ENCODE measurements at regions not wholly inside any gene's neighbourhood (a gene's known extent, or its start where the extent isn't known, plus 50 kb on each side); places are given as distances from the start of the nearest gene placed in this dataset.

DNA sequence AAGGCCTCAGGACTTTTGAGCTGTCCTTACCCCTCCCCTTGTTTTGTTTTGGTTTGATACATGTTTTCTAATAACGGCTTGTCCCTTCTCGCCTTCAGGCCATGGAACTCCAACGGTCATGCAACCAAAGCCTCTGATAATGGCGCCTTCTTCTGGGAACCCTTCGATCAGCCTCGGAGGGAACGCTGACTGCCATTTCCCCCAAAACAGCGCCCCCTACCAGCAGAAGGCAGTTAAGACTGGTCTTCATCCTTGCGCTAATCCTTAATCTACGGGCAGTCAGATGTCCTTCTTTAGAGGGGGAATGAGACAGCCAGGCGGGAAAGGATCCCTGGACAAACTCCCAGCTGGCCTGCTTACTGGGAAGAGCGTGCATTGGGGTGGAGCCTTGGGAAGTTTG lies 276.6 kb downstream of the ICE1 start:
- no peak overlapping the region for H3K4me3 ChIP-seq
- no peaks in the 10 kb centered on the region for H3K4me1 ChIP-seq (ENCODE audit: insufficient read depth)
- no peaks in the 10 kb centered on the region for H3K9me2 ChIP-seq (ENCODE audit: insufficient read depth)
- no peaks in the 10 kb centered on the region for H3K79me2 ChIP-seq (ENCODE audit: insufficient read depth)
- H3K27ac ChIP-seq, result no peak overlapping the region
- DNase-seq, result no peak
- H3K9me3 ChIP-seq (ENCODE audit: low read depth), result no peaks in the 10 kb centered on the region
- H3K4me2 ChIP-seq (ENCODE audit: unreplicated experiment), result no peak overlapping the region
- H3K36me3 ChIP-seq (ENCODE audit: low read depth), result no peaks in the 10 kb centered on the region
- H3K27me3 ChIP-seq (replicated peaks; ENCODE audit: insufficient read depth), result no peaks in the 10 kb centered on the region
- no peak overlapping the region for H2AFZ ChIP-seq
- no peaks in the 10 kb centered on the region for H4K20me1 ChIP-seq (ENCODE audit: insufficient read depth)
- no peak overlapping the region for H3K9ac ChIP-seq
- 47 to 53% methylated on average over 12 of the region's 12 CpGs for WGBS, 2 experiments (ENCODE audit: low coverage in 1 of 2, low lambda C conversion rate in 2 of 2, missing lambda C conversion rate in 2 of 2)
- in situ Hi-C loops (cut with MboI), result no loop called here
- TF ChIP-seq EZH2 (IDR thresholded peaks at IDR 0.05; ENCODE audit: insufficient read depth, poor library complexity, severe bottlenecking), result no peak
- no peaks in the 10 kb centered on the region for H3F3A ChIP-seq (ENCODE audit: insufficient read depth)

DNA sequence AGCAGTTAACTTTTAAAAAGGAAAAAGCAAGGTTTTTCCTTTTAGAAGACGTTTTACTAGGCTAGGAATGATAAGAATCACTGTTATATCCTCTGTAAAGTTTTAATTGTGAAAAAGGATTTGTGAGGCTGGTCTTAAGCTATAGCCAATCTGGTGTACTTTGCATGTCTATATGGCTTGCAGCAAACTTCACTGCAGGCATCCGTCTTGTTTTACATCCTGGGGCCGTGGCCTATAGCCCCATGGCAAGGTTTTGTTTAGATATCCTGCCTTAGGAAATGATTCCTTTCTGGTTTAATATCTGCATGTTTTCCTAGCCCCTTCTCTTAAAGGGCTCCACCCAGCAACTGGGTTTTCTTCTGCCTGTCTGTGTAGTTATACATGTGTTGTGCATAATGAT lies 272.8 kb downstream of the ICE1 start:
- Histone ChIP-seq H3K4me3 (no peak overlapping the region), H3K27ac (no peak overlapping the region), H3K27me3 (replicated peaks; ENCODE audit: insufficient read depth) (no peaks in the 10 kb centered on the region), H2AFZ (no peak overlapping the region), H3K4me2 (ENCODE audit: unreplicated experiment) (no peak overlapping the region), H3K36me3 (ENCODE audit: low read depth) (no peaks in the 10 kb centered on the region), H3K9me3 (ENCODE audit: low read depth) (no peaks in the 10 kb centered on the region), H3K9ac (no peak overlapping the region), H3K4me1 (ENCODE audit: insufficient read depth) (no peaks in the 10 kb centered on the region), H3K9me2 (ENCODE audit: insufficient read depth) (no peaks in the 10 kb centered on the region), H3F3A (ENCODE audit: insufficient read depth) (no peaks in the 10 kb centered on the region), H4K20me1 (ENCODE audit: insufficient read depth) (no peaks in the 10 kb centered on the region), H3K79me2 (ENCODE audit: insufficient read depth) (no peaks in the 10 kb centered on the region)
- in situ Hi-C loops (cut with MboI), result no loop called here
- WGBS, 2 experiments (ENCODE audit: low coverage in 1 of 2, low lambda C conversion rate in 2 of 2, missing lambda C conversion rate in 2 of 2), result 4 to 7% methylated on average over 3 of the region's 3 CpGs
- no peak for DNase-seq
- TF ChIP-seq EZH2 (IDR thresholded peaks at IDR 0.05; ENCODE audit: insufficient read depth, poor library complexity, severe bottlenecking), result no peak
- no peak for TF ChIP-seq EZH2phosphoT487 (IDR thresholded peaks at IDR 0.05; ENCODE audit: insufficient read depth, low read depth)

DNA sequence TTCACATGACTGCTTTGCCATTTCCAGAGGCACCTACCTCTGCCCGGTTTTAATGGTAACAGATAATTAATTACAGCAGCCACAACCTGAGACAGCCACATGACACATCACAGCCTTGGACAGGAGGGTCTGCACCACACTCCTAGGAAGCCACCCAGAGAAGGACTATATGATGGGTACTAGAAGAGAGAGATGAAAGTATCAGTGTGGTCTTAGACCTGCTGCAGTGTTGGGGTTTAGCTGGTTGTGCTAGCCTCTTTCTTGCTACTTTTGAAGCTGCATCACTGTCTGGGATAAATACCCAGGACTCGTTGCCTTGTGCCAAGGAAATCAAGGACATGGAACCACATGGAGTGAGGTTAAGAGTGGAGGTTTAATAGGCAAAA lies 266.4 kb downstream of the ICE1 start:
- Histone ChIP-seq H3K4me3 (no peak overlapping the region), H3F3A (ENCODE audit: insufficient read depth) (no peaks in the 10 kb centered on the region), H2AFZ (no peak overlapping the region), H3K9me3 (ENCODE audit: low read depth) (no peaks in the 10 kb centered on the region), H3K27me3 (replicated peaks; ENCODE audit: insufficient read depth) (no peaks in the 10 kb centered on the region), H4K20me1 (ENCODE audit: insufficient read depth) (no peaks in the 10 kb centered on the region), H3K79me2 (ENCODE audit: insufficient read depth) (no peaks in the 10 kb centered on the region), H3K36me3 (ENCODE audit: low read depth) (no peaks in the 10 kb centered on the region), H3K4me1 (ENCODE audit: insufficient read depth) (no peaks in the 10 kb centered on the region), H3K9ac (no peak overlapping the region), H3K27ac (no peak overlapping the region), H3K4me2 (ENCODE audit: unreplicated experiment) (no peak overlapping the region), H3K9me2 (ENCODE audit: insufficient read depth) (no peaks in the 10 kb centered on the region)
- in situ Hi-C loops (cut with MboI), result no loop called here
- TF ChIP-seq EZH2 (IDR thresholded peaks at IDR 0.05; ENCODE audit: insufficient read depth, poor library complexity, severe bottlenecking) (no peak), EZH2phosphoT487 (IDR thresholded peaks at IDR 0.05; ENCODE audit: insufficient read depth, low read depth) (no peak)
- 0 to 3% methylated on average over 2 of the region's 2 CpGs for WGBS, 2 experiments (ENCODE audit: low coverage in 1 of 2, low lambda C conversion rate in 2 of 2, missing lambda C conversion rate in 2 of 2)
- DNase-seq, result no peak

DNA sequence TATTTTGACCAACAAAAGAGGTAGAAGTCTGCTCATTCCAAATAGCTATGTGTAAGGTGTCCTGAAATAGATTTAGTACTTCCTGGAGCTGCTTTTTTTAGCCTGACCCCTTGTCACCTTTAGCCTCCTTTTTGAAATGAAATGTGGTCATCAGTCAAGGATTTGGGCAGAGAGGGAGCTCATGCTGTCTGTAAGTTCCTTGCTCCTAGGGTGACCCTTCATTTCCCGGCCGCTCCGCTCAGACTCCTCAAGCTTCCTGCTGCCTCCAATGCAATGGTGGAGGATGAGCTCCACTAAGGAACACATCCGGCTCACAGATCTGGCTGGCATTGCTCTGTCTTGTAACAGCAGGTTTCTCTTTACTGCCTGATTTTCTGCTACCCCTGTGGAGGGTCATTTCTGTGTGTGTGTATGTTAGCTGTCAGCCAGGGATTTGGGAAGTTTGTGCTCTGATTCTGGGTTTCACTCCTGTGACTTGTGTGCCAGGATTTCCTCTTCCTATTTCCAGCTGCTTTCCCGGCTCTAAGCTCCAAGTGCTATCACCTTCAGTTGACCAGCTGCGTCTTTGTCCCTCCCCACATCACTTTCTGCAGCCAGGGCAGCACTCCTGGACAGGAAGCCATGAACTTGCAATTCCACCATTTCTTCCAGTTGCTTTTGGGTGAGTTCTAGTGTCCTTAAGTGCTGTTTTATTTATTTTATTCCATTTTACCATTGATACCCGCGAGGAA lies 265.9 kb downstream of the ICE1 start:
- in situ Hi-C loops (cut with MboI), result no loop called here

DNA sequence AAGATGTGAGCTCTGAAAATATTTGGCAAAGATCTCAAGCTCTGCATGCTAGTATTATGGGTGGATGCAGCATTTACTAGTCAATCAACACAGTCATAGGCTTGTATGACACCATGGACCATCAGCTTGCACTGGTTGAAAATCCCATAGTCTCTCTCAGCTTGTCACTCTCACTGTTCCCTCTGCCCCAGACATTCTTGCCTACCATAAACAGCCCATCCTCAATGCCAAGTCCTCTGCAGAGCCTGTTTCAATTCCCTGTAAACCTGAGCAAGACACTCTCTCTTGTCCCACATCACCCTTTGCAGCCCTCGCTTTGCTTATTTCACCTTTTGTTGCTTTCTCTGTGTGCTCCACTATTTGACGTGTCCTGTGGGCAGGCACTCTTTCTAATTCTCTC lies 264.6 kb downstream of the ICE1 start:
- Histone ChIP-seq H3K4me1 (ENCODE audit: insufficient read depth) (no peaks in the 10 kb centered on the region), H2AFZ (no peak overlapping the region), H3K27ac (no peak overlapping the region), H3K4me2 (ENCODE audit: unreplicated experiment) (no peak overlapping the region), H3K9ac (no peak overlapping the region), H4K20me1 (ENCODE audit: insufficient read depth) (no peaks in the 10 kb centered on the region), H3K4me3 (no peak overlapping the region), H3K36me3 (ENCODE audit: low read depth) (no peaks in the 10 kb centered on the region), H3K27me3 (replicated peaks; ENCODE audit: insufficient read depth) (no peaks in the 10 kb centered on the region), H3K9me2 (ENCODE audit: insufficient read depth) (no peaks in the 10 kb centered on the region), H3K9me3 (ENCODE audit: low read depth) (no peaks in the 10 kb centered on the region), H3F3A (ENCODE audit: insufficient read depth) (no peaks in the 10 kb centered on the region), H3K79me2 (ENCODE audit: insufficient read depth) (no peaks in the 10 kb centered on the region)
- TF ChIP-seq EZH2phosphoT487 (IDR thresholded peaks at IDR 0.05; ENCODE audit: insufficient read depth, low read depth) (no peak), EZH2 (IDR thresholded peaks at IDR 0.05; ENCODE audit: insufficient read depth, poor library complexity, severe bottlenecking) (no peak)
- in situ Hi-C loops (cut with MboI), result no loop called here
- no peak for DNase-seq
- 20 to 37% methylated on average over 2 of the region's 2 CpGs for WGBS, 2 experiments (ENCODE audit: low coverage in 1 of 2, low lambda C conversion rate in 2 of 2, missing lambda C conversion rate in 2 of 2)

More for the DNA sequence above, 265.9 kb downstream of the ICE1 start:
- no peaks in the 10 kb centered on the region for H3K4me1 ChIP-seq (ENCODE audit: insufficient read depth)
- no peak for TF ChIP-seq EZH2 (IDR thresholded peaks at IDR 0.05; ENCODE audit: insufficient read depth, poor library complexity, severe bottlenecking)
- no peak for TF ChIP-seq EZH2phosphoT487 (IDR thresholded peaks at IDR 0.05; ENCODE audit: insufficient read depth, low read depth)
- H3K9me3 ChIP-seq (ENCODE audit: low read depth), result no peaks in the 10 kb centered on the region
- H3K9me2 ChIP-seq (ENCODE audit: insufficient read depth), result no peaks in the 10 kb centered on the region
- H3K27me3 ChIP-seq (replicated peaks; ENCODE audit: insufficient read depth), result no peaks in the 10 kb centered on the region
- H4K20me1 ChIP-seq (ENCODE audit: insufficient read depth), result no peaks in the 10 kb centered on the region
- H2AFZ ChIP-seq, result no peak overlapping the region
- H3K9ac ChIP-seq, result no peak overlapping the region
- H3K4me2 ChIP-seq (ENCODE audit: unreplicated experiment), result no peak overlapping the region
- H3K27ac ChIP-seq, result no peak overlapping the region
- no peak for DNase-seq
- H3K79me2 ChIP-seq (ENCODE audit: insufficient read depth), result no peaks in the 10 kb centered on the region
- no peaks in the 10 kb centered on the region for H3K36me3 ChIP-seq (ENCODE audit: low read depth)
- no peak overlapping the region for H3K4me3 ChIP-seq
- WGBS, 2 experiments (ENCODE audit: low coverage in 1 of 2, low lambda C conversion rate in 2 of 2, missing lambda C conversion rate in 2 of 2), result 14 to 22% methylated on average over 8 of the region's 8 CpGs
- H3F3A ChIP-seq (ENCODE audit: insufficient read depth), result no peaks in the 10 kb centered on the region

All from GM23248 (cell line).